KMS-11 (cell line): ENCODE measurements at regions not wholly inside any gene's neighbourhood (a gene's known extent, or its start where the extent isn't known, plus 50 kb on each side); places are given as distances from the start of the nearest gene placed in this dataset.

Source experiments
- H2AFZ ChIP-seq: fragments of 200-600 bp; sonication (generic); 2 replicates; pipeline ENCODE4 v1.6.1; 2016; ENCODE audit warnings: antibody characterized with exemption, mixed run types, low read depth
- H3K27ac ChIP-seq: fragments of 200-600 bp; sonication (generic); 2 replicates; pipeline ENCODE4 v1.6.1; 2016; ENCODE audit warnings: mild to moderate bottlenecking, mixed run types
- H3K27me3 ChIP-seq: fragments of 200-600 bp; sonication (generic); 2 replicates; pipeline ENCODE4 v1.6.1; 2017; ENCODE audit warnings: mild to moderate bottlenecking, low read depth, mixed run types, moderate library complexity; ENCODE audit not compliant: insufficient read depth
- H3K36me3 ChIP-seq: fragments of 200-600 bp; sonication (generic); 2 replicates; pipeline ENCODE4 v1.6.1; 2017; ENCODE audit warnings: mild to moderate bottlenecking, mixed run types; ENCODE audit not compliant: insufficient read depth
- H3K4me1 ChIP-seq: fragments of 200-600 bp; sonication (generic); 2 replicates; pipeline ENCODE4 v1.6.1; 2016; ENCODE audit warnings: mild to moderate bottlenecking, low read depth, mixed run types; ENCODE audit not compliant: poor library complexity, severe bottlenecking
- H3K4me2 ChIP-seq: fragments of 200-600 bp; sonication (generic); 2 replicates; pipeline ENCODE4 v1.7.0; 2016; ENCODE audit warnings: mild to moderate bottlenecking, mixed run types
- H3K4me3 ChIP-seq: fragments of 200-600 bp; sonication (generic); IDR thresholded peaks from 2 replicates; pipeline ENCODE4 v1.6.1; 2017; ENCODE audit warnings: low read depth, low read length, mixed read lengths; ENCODE audit not compliant: insufficient read depth
- H3K79me2 ChIP-seq: fragments of 200-600 bp; sonication (generic); 2 replicates; pipeline ENCODE4 v1.6.1; 2016; ENCODE audit warnings: low read depth, mixed run types; ENCODE audit not compliant: insufficient read depth
- H3K9ac ChIP-seq: fragments of 200-600 bp; sonication (generic); 2 replicates; pipeline ENCODE4 v1.6.1; 2016; ENCODE audit warnings: mild to moderate bottlenecking, mixed run types
- H4K20me1 ChIP-seq: fragments of 200-600 bp; sonication (generic); 2 replicates; pipeline ENCODE4 v1.6.1; 2016; ENCODE audit warnings: mild to moderate bottlenecking, mixed run types; ENCODE audit not compliant: insufficient read depth
- TF ChIP-seq, protein P1 (sequence below): fragments of 200-600 bp; sonication (generic); conservative IDR thresholded peaks from 2 replicates; pipeline ENCODE4 v1.6.1; 2017; ENCODE audit warnings: low read depth, mild to moderate bottlenecking, antibody characterized with exemption, low read length, moderate library complexity, mixed read lengths

- no peaks in the 10 kb centered on the region for H3K36me3 ChIP-seq
- no peak overlapping the region for H2AFZ ChIP-seq
- H3K27me3 ChIP-seq, result no peaks in the 10 kb centered on the region
- no peaks in the 10 kb centered on the region for H3K4me1 ChIP-seq
- no peak overlapping the region for H3K27ac ChIP-seq
- H3K4me3 ChIP-seq, result no peak overlapping the region
- no peaks in the 10 kb centered on the region for H3K79me2 ChIP-seq
- TF ChIP-seq, protein P1, sequence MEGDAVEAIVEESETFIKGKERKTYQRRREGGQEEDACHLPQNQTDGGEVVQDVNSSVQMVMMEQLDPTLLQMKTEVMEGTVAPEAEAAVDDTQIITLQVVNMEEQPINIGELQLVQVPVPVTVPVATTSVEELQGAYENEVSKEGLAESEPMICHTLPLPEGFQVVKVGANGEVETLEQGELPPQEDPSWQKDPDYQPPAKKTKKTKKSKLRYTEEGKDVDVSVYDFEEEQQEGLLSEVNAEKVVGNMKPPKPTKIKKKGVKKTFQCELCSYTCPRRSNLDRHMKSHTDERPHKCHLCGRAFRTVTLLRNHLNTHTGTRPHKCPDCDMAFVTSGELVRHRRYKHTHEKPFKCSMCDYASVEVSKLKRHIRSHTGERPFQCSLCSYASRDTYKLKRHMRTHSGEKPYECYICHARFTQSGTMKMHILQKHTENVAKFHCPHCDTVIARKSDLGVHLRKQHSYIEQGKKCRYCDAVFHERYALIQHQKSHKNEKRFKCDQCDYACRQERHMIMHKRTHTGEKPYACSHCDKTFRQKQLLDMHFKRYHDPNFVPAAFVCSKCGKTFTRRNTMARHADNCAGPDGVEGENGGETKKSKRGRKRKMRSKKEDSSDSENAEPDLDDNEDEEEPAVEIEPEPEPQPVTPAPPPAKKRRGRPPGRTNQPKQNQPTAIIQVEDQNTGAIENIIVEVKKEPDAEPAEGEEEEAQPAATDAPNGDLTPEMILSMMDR, result no peak
- H4K20me1 ChIP-seq, result no peaks in the 10 kb centered on the region
- H3K4me2 ChIP-seq, result no peak overlapping the region
- H3K9ac ChIP-seq, result no peak overlapping the region
Measured at GRCh38 chr10:8455181-8455580, 400.7 kb downstream of the GATA3 start.

GRCh38 chr10:8456386-8456785 lies 401.9 kb downstream of the GATA3 start:
- Histone ChIP-seq H3K4me1 (no peaks in the 10 kb centered on the region), H2AFZ (no peak overlapping the region), H3K79me2 (no peaks in the 10 kb centered on the region), H3K27me3 (no peaks in the 10 kb centered on the region), H3K36me3 (no peaks in the 10 kb centered on the region), H3K4me3 (no peak overlapping the region), H3K9ac (no peak overlapping the region), H4K20me1 (no peaks in the 10 kb centered on the region), H3K27ac (no peak overlapping the region), H3K4me2 (no peak overlapping the region)
- TF ChIP-seq, protein P1, result no peak

DNA sequence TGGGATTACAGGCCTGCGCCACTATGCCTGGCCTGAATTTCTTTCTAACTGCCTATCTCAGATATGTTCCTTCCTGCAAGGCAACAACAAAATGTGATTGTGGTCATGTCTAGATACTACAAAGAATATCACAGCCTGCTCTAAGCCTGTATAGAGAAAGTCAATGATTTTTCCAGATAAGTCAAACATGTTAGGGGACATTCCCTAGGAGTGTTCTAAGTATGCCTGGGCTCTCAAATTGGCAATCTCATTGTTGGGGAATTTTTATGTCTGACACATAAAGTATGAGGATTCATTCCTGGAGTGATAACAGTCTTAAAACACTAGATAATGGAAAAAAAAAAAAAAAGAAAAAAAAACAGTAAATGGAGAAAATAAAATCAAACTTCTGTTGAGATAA lies 406.1 kb downstream of the GATA3 start:
- no peak overlapping the region for H3K27ac ChIP-seq
- H3K9ac ChIP-seq, result no peak overlapping the region
- no peak overlapping the region for H2AFZ ChIP-seq
- H3K79me2 ChIP-seq, result no peaks in the 10 kb centered on the region
- no peaks in the 10 kb centered on the region for H4K20me1 ChIP-seq
- no peak overlapping the region for H3K4me3 ChIP-seq
- H3K36me3 ChIP-seq, result no peaks in the 10 kb centered on the region
- no peaks in the 10 kb centered on the region for H3K27me3 ChIP-seq
- H3K4me2 ChIP-seq, result no peak overlapping the region
- TF ChIP-seq, protein P1, result no peak
- H3K4me1 ChIP-seq, result no peaks in the 10 kb centered on the region

DNA sequence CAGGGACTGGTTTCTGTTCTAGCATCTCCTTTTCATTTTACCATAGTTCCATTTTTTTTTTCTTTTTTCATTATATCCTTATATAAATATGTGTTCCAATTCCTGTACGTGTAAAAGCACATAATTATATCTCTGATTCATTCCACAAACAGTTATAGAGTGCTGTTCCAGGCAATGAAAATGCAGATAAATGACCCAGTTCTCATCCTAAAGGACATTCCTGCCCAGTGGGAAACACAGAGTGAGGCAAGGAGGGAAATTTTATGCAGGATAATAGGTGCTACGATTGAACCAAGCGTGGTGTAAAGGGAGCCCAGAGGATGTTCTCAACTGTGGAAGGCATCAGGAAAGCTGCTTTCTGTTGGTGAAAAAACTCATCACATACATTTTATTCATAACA lies 408.1 kb downstream of the GATA3 start:
- no peak overlapping the region for H2AFZ ChIP-seq
- no peak overlapping the region for H3K27ac ChIP-seq
- no peak overlapping the region for H3K9ac ChIP-seq
- no peaks in the 10 kb centered on the region for H3K27me3 ChIP-seq
- no peaks in the 10 kb centered on the region for H3K79me2 ChIP-seq
- no peak overlapping the region for H3K4me3 ChIP-seq
- H3K4me1 ChIP-seq, result no peaks in the 10 kb centered on the region
- no peak overlapping the region for H3K4me2 ChIP-seq
- no peaks in the 10 kb centered on the region for H3K36me3 ChIP-seq
- H4K20me1 ChIP-seq, result no peaks in the 10 kb centered on the region
- TF ChIP-seq, protein P1, result no peak
